Activated naive CD4-positive, alpha-beta T cell treated with anti-CD3 and anti-CD28 coated beads, Interleukin-2, amount 50 U/mL, for 16 hours (primary cell): ENCODE measurements at regions not wholly inside any gene's neighbourhood (a gene's known extent, or its start where the extent isn't known, plus 50 kb on each side); places are given as distances from the start of the nearest gene placed in this dataset.

Experiments used
- DNase-seq: peaks from one replicate; pipeline ENCODE4 v3.0.0-alpha.2; 2020

- DNase-seq, result no peak
Measured at GRCh38 chr4:110967936-110968335, 345.1 kb upstream of the PITX2 start.

GRCh38 chr4:110970642-110971041 lies 347.8 kb upstream of the PITX2 start:
- DNase-seq, result no peak

GRCh38 chr4:110975338-110975737 lies 352.5 kb upstream of the PITX2 start:
- DNase-seq, result no peak

- DNase-seq, result no peak
Measured at GRCh38 chr4:110977554-110977953, 354.7 kb upstream of the PITX2 start.

GRCh38 chr4:110978761-110979160 lies 355.9 kb upstream of the PITX2 start:
- DNase-seq, result no peak

GRCh38 chr4:110982486-110982885 lies 359.6 kb upstream of the PITX2 start:
- no peak for DNase-seq

- DNase-seq, result no peak
Measured at GRCh38 chr4:110988722-110989121, 365.8 kb upstream of the PITX2 start.

GRCh38 chr4:110989125-110989524 lies 366.2 kb upstream of the PITX2 start:
- no peak for DNase-seq

GRCh38 chr4:110994781-110995180 lies 371.9 kb upstream of the PITX2 start:
- DNase-seq, result no peak

GRCh38 chr4:110998320-110998719 lies 375.4 kb upstream of the PITX2 start:
- no peak for DNase-seq

GRCh38 chr4:111011458-111011857 lies 388.6 kb upstream of the PITX2 start:
- no peak for DNase-seq

GRCh38 chr4:111013846-111014245 lies 391.0 kb upstream of the PITX2 start:
- DNase-seq, result no peak

- no peak for DNase-seq
Measured at GRCh38 chr4:111014537-111014936, 391.7 kb upstream of the PITX2 start.

- no peak for DNase-seq
Measured at GRCh38 chr4:111016416-111016815, 393.5 kb upstream of the PITX2 start.

- DNase-seq, result no peak
Measured at GRCh38 chr4:111018216-111018615, 395.3 kb upstream of the PITX2 start.

GRCh38 chr4:111020476-111020875 lies 397.6 kb upstream of the PITX2 start:
- no peak for DNase-seq

- DNase-seq, result no peak
Measured at GRCh38 chr4:111020961-111021360, 398.1 kb upstream of the PITX2 start.

GRCh38 chr4:111022758-111023157 lies 399.9 kb upstream of the PITX2 start:
- no peak for DNase-seq

- DNase-seq, result no peak
Measured at GRCh38 chr4:111027526-111027925, 404.6 kb upstream of the PITX2 start.

GRCh38 chr4:111028795-111029194 lies 405.9 kb upstream of the PITX2 start:
- no peak for DNase-seq

- no peak for DNase-seq
Measured at GRCh38 chr4:111031001-111031579, 408.2 kb upstream of the PITX2 start.

- DNase-seq, result no peak
Measured at GRCh38 chr4:111031596-111031995, 408.7 kb upstream of the PITX2 start.

GRCh38 chr4:111037591-111038360 lies 414.9 kb upstream of the PITX2 start:
- DNase-seq, result no peak

- DNase-seq, result no peak
Measured at GRCh38 chr4:111040904-111041303, 418.0 kb upstream of the PITX2 start.

- no peak for DNase-seq
Measured at GRCh38 chr4:111043286-111043685, 420.4 kb upstream of the PITX2 start.
